HG03280 (cell line): ENCODE measurements at regions not wholly inside any gene's neighbourhood (a gene's known extent, or its start where the extent isn't known, plus 50 kb on each side); places are given as distances from the start of the nearest gene placed in this dataset.

Experiments used
- ATAC-seq: cut with Tn5 transposase; IDR thresholded peaks from one replicate; pipeline ENCODE4 v1.9.1; 2021; ENCODE audit warnings: mild to moderate bottlenecking, moderate library complexity; ENCODE audit not compliant: unreplicated experiment

DNA sequence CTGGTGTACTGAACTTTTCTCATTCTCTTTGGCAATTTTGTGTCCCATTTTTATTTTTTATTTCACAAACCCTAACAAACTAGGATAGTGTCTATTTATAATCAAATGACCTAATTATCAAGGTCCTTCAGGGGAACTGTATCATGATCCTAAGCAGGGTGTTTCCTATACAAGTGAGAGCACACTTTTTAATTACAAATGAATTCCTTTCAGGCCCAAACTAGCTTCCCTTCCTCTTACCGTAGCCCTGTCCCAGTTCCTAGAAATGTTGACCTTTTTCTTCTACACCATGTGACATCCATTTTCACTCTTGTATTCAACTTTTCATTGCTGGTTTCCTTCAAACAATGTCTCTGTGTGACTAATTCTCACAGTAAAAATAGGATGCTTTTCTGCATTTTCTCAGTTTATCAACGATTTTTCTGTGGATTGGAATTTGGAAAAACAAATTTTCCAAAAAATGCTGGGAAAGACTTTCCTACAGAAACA is 411.4 kb downstream of the CCDC91 start:
- ATAC-seq: no peak

DNA sequence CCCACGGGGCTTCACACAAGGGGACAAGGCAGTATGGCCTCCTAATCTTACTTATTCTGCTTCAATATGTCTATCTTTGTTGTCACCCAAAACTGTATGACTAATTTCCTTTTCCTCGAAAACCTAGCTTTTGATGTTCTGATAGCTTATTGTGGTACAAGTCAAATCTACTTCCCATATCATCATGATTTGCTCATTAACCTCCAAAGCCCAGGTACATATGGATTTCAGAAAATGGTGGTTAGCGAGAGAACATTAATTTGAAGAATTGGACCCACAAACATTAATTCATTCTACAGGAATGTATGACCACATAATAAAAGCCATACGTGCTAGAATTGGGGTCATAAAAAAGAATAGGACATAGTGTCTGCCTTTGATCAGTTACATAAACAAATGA is 412.5 kb downstream of the CCDC91 start:
- ATAC-seq: no peak

DNA sequence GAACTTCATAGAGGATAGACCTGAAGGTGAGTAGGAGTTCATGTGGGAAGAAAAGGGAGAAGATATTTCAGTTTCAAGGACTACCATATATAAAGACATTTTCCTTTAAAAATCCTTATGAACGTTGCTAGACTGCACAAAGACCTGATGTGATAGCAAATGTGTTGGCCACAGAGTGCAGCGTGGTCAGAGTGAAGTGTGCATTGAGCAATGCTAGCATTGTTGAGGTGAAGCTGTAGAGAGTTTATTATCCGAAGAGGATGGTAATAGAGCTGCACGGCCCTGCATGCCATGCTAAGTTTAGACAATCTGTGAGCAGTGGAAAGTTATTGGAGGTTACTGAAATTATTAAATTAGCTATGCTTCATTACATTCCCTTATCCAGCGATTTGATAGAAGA is 413.0 kb downstream of the CCDC91 start:
- no peak for ATAC-seq

DNA sequence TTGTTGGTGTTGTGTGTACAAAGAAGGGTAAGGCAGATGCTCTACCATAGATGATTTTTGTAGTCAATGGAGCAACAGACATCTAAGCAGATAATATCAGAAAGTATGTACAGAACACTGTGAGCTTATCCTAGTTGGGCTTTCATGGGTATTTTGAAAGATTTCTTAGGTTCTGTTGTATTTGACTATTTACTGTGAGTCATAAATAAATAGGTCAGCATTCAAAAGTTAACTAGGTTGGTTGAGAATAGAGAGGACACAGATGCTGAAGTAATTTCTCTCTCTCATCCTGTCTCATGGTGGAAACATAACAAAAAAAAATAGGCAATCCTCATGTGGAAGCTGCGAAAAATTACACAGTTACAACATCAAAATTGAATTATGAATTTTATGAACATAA is 413.5 kb downstream of the CCDC91 start:
- ATAC-seq: no peak

DNA sequence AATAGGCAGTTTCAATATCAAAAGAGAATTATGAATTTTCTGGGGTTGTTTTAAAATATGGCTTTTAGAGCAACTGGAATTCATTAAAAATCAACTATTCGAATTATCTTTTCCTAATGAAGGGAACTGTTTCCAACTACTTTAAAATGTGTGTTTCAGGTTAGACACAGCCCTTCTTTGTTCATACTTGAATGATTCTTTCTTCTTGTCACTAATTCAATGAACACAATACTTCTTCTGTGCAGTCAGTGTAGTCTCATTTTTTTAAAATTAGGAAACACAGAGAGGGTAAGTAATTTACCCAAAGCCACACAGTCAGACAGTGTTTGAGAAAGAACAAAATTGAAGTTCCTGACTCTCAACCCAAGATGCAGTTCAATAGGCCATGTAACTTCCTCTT is 414.0 kb downstream of the CCDC91 start:
- ATAC-seq: no peak

DNA sequence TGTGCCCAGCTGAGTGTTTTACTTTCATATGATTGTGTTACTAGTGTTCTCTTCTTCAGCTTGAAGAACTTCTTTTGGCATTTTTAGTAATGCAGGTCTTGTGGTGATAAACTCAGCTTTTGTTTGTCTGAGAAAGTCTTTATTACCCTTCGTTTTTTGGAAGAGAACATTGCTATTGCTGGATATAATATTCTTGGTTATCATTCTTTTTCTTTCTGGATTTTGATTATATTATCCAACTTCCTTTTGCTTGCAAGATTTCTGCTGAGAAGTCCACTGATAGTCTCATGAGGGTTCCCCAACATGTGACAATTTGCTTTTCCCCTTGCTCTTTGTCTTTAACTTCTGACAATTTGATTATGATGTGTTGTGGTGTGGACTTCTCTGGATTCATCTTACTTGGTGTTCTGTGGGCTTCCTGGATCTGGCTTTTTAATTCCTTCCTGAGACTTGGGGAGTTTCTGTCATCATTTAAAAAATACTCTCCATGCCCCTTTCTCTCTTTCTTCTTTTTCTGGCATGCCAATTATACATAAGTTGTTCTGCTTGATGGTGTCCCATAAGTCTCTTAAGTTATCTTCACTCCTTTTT is 416.8 kb downstream of the CCDC91 start:
- no peak for ATAC-seq

DNA sequence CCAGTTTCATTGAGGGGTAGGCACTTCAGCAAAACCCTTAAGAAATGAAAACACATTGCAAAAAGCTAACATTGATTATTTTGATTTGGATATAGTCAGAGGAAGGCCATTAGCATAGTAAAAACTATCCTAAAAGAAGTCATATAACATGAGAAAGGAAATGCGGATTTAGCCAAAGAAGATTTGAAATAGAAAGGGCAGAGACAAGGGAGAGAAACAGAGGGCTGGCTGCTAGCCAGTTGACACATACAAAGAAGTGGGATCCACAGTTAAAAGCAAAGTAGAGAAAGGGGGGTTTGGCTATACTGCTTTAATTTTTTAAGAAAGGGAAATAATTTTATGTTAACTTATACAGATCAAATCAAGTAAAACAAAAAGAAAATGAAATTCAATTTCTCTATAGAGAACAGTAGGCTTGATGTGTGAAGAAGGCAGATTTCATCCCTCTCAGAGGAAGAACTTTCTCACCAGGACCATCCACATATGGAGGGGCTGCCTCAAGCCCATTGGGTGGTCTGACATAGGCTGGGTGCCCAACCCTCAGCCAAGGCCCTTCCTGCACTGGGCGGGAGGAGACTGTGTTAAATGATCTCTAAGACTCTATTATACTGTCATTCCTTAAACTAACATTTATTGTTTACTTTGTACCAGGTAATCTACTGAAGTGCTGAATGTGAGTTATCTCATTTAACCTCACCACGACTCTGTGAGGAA is 420.3 kb downstream of the CCDC91 start:
- no peak for ATAC-seq

DNA sequence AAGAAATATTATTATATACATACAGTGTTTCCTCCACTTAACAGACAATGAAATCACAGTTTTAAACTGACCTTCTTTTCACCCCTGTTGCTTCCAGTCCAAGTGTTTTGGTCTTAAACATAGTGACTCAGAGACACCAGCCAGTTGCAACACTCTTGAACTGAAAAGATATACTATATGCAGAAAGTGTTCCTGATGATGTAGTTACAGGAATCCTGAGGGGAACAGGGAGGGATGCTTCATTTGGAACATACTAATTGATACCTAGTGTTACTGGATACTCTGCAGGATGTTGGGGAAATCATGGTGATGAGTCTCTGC is 420.8 kb downstream of the CCDC91 start:
- no peak for ATAC-seq

DNA sequence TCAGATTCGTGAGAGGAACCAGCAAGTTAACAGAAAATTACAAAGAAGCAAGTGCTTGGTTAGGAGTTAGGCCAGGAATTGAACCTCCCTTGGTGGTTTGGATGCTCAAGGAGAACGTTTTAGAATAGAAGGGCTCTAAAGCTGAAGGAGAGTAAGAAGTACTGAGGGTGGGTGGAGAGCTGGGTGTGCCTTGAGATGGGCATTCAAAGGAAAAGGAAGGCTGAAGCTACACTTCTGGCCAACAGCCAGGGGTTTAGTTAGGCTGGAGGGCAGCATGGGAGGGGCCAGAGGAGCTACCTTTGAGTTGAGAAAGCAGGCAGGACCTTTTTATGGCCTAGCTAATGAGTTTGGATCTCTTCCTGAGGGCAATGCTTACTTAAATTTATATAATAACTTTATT is 421.2 kb downstream of the CCDC91 start:
- no peak for ATAC-seq

DNA sequence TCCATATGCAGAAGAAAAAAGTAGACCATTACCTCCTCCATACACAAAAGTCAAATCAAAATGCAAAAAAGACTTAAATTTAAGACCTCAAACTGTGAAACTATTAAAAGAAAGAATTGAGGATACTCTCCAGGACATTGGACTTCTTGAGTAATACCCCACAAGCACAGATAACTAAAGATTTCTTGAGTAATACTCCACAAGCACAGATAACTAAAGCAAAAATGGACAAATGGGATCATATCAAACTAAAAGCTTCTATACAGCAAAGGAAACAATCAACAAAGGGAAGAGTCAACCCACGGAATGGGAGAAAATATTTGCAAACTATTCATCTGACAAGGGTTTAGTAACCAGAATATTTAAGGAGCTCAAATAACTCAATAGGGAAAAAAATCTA is 427.9 kb downstream of the CCDC91 start:
- ATAC-seq: no peak

DNA sequence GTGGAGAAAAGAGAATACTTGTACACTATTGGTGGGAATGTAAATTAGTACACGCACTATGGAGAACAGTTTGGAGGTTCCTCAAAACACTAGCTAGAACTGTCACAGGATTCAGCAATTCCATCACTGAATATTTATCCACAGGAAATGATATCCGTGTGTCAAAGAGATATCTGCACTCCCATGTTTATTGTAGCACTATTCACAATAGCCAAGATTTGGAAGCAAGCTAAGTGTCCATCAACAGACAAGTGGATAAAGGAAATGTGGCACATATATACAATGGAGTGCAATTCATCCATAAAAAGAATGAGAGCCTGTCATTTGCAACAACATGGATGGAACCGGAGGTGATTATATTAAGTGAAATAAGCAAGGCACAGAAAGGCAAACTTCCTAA is 428.5 kb downstream of the CCDC91 start:
- ATAC-seq: no peak

DNA sequence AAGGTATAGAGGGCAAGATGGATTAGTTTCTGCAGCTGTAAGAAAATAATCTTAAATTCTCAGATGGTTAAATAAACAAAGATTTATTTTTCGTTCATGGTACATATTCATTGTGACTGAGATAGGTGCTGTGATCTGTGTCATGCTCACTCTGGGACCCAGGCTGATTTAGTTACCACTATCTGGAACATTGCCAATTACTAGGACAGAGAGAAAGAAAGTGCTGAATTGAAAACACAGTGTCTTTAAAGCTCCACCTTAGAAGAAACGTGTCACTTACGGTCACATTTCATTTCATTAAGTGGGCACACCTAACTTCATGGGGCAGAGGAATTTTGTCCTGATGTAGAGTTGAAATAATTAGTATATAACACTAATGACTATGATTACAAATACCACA is 430.0 kb downstream of the CCDC91 start:
- no peak for ATAC-seq

DNA sequence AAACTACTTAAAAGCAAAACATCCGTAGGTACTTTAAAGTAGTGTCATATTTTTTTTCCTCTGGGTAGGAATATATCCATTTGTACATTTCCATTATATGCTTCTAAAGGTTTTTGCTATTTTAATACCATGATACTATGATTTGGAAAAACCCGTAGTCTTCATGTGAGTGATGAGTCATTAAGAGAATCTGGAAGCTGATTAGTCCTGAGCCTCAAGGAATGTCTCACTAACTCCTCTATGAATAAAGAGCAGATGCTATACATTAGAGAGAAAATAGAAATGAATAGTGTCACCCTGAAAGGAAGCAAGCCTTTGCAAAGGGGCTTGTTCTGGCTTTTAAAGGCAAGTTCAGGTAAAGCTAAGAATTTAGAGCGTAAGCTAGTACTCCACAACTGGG is 432.1 kb downstream of the CCDC91 start:
- no peak for ATAC-seq

DNA sequence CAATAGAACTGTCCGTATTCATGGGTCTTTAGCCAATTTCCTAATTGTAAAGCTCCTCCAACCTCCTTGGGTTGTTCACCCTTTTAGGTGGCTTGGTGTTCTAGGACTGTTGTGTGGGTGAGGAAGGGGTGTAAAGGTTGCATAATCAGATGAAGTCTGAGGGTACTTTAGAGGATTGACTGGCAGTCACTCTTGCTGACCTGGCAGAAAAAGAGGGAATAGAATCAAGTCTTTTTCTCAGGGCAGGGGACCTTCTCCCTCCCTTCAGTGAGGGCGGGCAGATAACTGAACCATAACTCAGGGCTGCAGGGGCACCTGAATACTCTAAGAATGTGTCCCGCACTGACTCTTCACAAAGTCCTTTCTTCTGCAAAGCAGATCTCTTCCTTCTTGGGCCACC is 436.2 kb downstream of the CCDC91 start:
- no peak for ATAC-seq

DNA sequence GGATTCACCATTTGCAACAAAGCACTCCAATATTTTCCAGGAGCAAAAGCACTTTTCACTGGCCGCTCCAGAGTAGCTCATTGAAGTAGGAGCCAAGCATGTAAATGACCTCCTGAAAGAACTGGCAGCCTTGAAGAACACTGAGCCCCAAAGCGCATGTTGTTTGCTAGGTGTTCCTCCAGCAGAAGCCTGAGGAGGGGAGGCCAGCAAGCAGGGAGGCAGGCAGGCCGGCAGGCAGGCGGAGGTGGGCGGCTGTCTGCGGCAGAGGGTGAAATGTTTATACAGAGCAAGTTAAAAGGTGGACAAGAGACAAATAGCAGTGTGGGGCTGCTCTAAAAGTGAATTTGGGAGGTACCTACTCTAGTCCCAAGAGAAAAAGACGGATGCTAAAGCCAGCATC is 439.4 kb downstream of the CCDC91 start:
- ATAC-seq: no peak

DNA sequence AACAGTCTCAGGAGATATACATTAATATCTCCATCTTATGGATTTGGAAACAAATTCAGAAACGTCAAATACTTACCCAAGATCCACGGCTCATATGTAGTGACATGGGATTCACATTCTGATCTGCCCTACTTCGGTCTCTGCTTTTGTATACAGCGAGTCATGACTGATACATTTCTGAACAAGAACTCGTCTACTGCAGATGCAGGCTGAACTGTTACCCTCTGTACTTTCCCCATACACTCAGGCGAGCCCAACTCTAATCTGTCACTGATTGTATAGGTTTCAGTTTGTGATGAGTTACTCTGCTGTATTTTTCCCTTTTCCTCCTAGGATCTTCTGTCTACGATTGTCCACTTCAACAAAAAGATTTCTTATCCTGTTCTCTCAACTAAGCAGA is 441.6 kb downstream of the CCDC91 start:
- ATAC-seq: no peak

DNA sequence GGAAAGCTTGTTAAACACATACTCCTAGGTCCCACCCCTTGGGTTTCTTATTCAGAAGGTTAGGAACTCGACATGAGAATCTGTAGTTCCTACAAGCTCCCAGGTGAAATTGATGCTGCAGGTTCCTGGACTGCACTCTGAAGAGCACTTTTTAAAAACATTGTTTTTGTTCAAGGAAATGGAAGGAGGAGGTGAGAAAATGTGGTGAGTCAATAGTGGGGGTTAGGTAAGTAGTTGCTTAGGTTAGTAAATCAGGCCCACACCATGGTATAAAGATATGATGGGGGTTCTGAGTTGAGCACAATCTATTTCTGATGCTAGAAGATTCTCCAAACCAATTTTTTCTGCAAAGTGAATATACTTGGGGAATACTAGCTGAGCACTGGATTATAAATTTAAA is 450.3 kb downstream of the CCDC91 start:
- ATAC-seq: no peak

DNA sequence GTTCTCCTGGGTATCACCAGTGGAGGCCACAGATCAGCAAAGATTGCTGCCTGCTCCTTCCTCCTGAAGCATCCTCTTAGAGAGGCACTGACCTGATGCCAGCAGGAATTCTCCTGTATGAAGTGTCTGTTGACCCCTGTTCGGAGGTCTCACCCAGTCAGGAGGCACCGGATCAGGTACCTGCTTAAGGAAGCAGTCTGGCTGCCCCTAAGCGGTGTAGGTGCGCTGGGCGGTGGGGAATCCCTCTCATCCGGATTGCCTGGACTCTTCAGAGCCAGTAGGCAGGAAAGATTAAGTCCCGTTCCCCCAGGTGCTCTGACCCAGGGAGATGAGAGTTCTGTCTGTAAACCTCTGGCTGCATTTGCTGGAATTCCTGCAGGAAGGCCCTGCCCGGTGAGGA is 455.2 kb downstream of the CCDC91 start:
- no peak for ATAC-seq

DNA sequence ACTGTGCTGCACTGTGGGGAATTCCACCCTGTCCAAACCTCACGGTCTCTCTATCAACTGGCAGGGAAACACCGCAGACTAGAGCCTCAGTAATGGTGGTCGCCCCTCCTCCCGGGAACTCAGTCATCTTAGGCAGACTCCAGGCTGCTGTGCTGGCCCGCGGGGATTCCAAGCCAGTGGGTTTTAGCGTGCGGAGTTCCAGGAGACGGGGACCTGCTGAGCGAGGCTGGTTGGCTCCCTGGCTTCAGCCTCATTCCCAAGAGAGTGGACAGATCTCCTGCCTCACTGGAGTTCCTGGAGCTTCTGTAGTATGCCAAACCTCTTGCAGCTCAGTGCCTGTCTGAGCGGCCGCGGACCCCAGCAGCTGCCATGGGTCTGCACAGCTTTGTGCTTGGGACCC is 455.6 kb downstream of the CCDC91 start:
- no peak for ATAC-seq

DNA sequence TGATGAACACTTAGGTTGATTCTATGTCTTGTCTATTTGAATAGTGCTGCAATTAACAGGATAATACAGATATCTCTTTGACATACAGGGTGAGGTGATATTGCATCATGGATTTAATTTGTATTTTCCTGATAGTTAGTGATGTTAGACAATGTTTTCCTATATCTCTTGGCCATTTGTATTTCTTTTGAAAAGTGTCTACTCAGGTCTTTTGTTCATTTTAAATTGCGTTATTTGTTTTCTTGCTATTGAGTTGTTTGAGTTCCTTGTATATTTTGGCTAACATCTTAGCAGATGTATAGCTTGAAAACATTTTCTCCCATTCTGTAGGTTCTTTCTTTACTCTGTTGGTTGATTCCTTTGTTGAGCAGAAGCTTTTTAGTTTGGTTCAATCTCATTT is 460.6 kb downstream of the CCDC91 start:
- no peak for ATAC-seq

DNA sequence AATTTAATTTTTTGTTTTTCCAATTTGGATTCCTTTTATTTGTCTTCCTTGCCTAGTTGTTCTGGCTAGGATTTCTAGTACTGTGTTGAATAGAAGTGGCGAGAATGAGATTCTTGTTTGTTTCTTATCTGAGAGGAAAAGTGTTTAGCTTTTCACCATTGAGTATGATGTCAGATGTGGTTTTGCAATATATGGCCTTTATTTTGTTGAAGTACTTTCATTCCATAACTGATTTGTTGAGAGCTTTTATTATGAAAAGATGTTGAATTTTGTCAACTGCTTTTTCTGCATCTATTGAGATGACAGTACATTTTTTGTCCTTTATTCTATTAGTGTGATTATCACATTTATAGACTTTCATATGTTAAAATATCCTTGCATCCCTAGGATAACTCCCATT is 462.0 kb downstream of the CCDC91 start:
- no peak for ATAC-seq

DNA sequence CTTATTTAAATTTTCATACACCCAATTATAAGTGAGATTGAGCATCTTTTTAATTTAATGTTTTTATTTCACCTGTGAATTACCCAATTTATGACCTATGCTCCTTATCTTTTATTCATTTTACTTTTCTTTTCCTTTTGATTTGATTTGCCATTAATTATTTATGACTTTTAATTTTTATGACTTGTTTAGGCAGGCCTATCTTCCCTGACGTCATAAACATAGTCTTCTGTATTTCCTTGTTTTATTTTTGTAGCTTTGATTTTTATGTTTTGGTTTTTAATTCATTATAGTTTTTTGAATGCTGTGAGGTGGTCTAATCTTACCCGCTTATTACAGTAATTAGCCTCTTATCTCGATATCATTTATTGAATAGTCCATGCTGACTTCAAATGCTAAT is 467.1 kb upstream of the FAR2 start:
- no peak for ATAC-seq

DNA sequence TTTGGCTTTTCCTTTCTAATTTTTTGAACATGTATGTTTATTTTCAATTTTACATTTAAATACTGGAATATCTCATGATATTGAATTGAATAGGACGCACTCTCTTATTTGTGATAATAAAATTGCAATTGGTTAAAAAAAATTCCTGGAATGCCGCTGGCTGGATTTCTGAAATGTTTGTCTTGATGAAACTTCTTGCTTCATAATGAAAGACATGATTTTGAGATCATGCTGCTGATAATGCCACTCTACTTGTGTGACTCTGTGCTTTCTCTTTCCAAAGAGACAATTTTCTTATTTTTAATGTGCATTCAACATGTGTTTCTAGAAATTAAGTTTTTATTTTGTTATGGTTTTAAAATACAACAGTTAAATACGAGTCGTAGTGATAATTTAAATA is 465.7 kb upstream of the FAR2 start:
- ATAC-seq: no peak
